Activated T-helper 17 cell treated with anti-CD3 and anti-CD28 coated beads, Interleukin-2, amount 50 U/mL, for 72 hours (primary cell): ENCODE measurements at regions not wholly inside any gene's neighbourhood (a gene's known extent, or its start where the extent isn't known, plus 50 kb on each side); places are given as distances from the start of the nearest gene placed in this dataset.

ENCODE experiments used
- ATAC-seq: fragments of 150-1000 bp; cut with Tn5 transposase; replicated peaks from 2 replicates; pipeline ENCODE4 v1.10.0; 2021; ENCODE audit warnings: mild to moderate bottlenecking, moderate library complexity
- H3K27ac Mint-ChIP-seq: one replicate; pipeline ENCODE4 v1.8.0; 2022; ENCODE audit warnings: mixed read lengths
- H3K27me3 Mint-ChIP-seq: one replicate; pipeline ENCODE4 v1.8.0; 2022; ENCODE audit warnings: mixed read lengths
- H3K36me3 Mint-ChIP-seq: one replicate; pipeline ENCODE4 v1.8.0; 2022; ENCODE audit warnings: low read depth, mild to moderate bottlenecking, mixed read lengths
- H3K4me1 Mint-ChIP-seq: one replicate; pipeline ENCODE4 v1.8.0; 2022; ENCODE audit warnings: mixed read lengths
- H3K4me3 Mint-ChIP-seq: one replicate; pipeline ENCODE4 v1.8.0; 2022; ENCODE audit warnings: mild to moderate bottlenecking, mixed read lengths
- H3K9me3 Mint-ChIP-seq: one replicate; pipeline ENCODE4 v1.8.0; 2022; ENCODE audit warnings: mixed read lengths

- ATAC-seq: no peak
- no peaks in the 10 kb centered on the region for H3K27me3 Mint-ChIP-seq
- no peaks in the 10 kb centered on the region for H3K36me3 Mint-ChIP-seq
- no peaks in the 10 kb centered on the region for H3K4me1 Mint-ChIP-seq
- no peak overlapping the region for H3K27ac Mint-ChIP-seq
- peaks cover 23% of the 10 kb centered on the region for H3K9me3 Mint-ChIP-seq
- H3K4me3 Mint-ChIP-seq: no peak overlapping the region
These were observed 1049.1 kb upstream of the GOT2 start for GRCh38 chr16:59783191-59783590.

GRCh38 chr16:59773330-59773729, 1039.2 kb upstream of the GOT2 start:
- ATAC-seq: no peak
- no peaks in the 10 kb centered on the region for H3K36me3 Mint-ChIP-seq
- no peaks in the 10 kb centered on the region for H3K9me3 Mint-ChIP-seq
- no peak overlapping the region for H3K27ac Mint-ChIP-seq
- H3K27me3 Mint-ChIP-seq: no peaks in the 10 kb centered on the region
- no peaks in the 10 kb centered on the region for H3K4me1 Mint-ChIP-seq
- no peak overlapping the region for H3K4me3 Mint-ChIP-seq

GRCh38 chr16:59759296-59759695, 1025.2 kb upstream of the GOT2 start:
- Mint-ChIP-seq H3K27ac (no peak overlapping the region), H3K9me3 (peaks cover 27% of the 10 kb centered on the region), H3K36me3 (no peaks in the 10 kb centered on the region), H3K4me3 (no peak overlapping the region), H3K4me1 (no peaks in the 10 kb centered on the region), H3K27me3 (no peaks in the 10 kb centered on the region)
- ATAC-seq: no peak

- Mint-ChIP-seq H3K4me3 (no peak overlapping the region), H3K27me3 (no peaks in the 10 kb centered on the region), H3K36me3 (no peaks in the 10 kb centered on the region), H3K9me3 (peaks cover 29% of the 10 kb centered on the region), H3K4me1 (no peaks in the 10 kb centered on the region), H3K27ac (no peak overlapping the region)
- no peak for ATAC-seq
These were observed 1024.7 kb upstream of the GOT2 start for GRCh38 chr16:59758848-59759247.

- Mint-ChIP-seq H3K4me1 (no peaks in the 10 kb centered on the region), H3K4me3 (no peak overlapping the region), H3K27me3 (no peaks in the 10 kb centered on the region), H3K27ac (no peak overlapping the region), H3K36me3 (no peaks in the 10 kb centered on the region), H3K9me3 (peaks cover 22% of the 10 kb centered on the region)
- no peak for ATAC-seq
These were observed 1020.7 kb upstream of the GOT2 start for GRCh38 chr16:59754854-59755253.

GRCh38 chr16:59749662-59750336, 1015.7 kb upstream of the GOT2 start:
- H3K36me3 Mint-ChIP-seq: no peaks in the 10 kb centered on the region
- no peaks in the 10 kb centered on the region for H3K4me1 Mint-ChIP-seq
- no peak overlapping the region for H3K27ac Mint-ChIP-seq
- H3K27me3 Mint-ChIP-seq: no peaks in the 10 kb centered on the region
- no peak overlapping the region for H3K4me3 Mint-ChIP-seq
- no peak for ATAC-seq
- H3K9me3 Mint-ChIP-seq: peaks cover 15% of the 10 kb centered on the region

GRCh38 chr16:59748531-59748930, 1014.4 kb upstream of the GOT2 start:
- no peaks in the 10 kb centered on the region for H3K27me3 Mint-ChIP-seq
- no peaks in the 10 kb centered on the region for H3K36me3 Mint-ChIP-seq
- no peak overlapping the region for H3K27ac Mint-ChIP-seq
- H3K9me3 Mint-ChIP-seq: peaks cover 13% of the 10 kb centered on the region
- ATAC-seq: no peak
- H3K4me1 Mint-ChIP-seq: no peaks in the 10 kb centered on the region
- no peak overlapping the region for H3K4me3 Mint-ChIP-seq

- ATAC-seq: no peak
- Mint-ChIP-seq H3K36me3 (no peaks in the 10 kb centered on the region), H3K9me3 (peaks cover 16% of the 10 kb centered on the region), H3K4me1 (no peaks in the 10 kb centered on the region), H3K27me3 (no peaks in the 10 kb centered on the region), H3K4me3 (no peak overlapping the region), H3K27ac (no peak overlapping the region)
These were observed 1009.4 kb upstream of the GOT2 start for GRCh38 chr16:59743504-59743903.

- no peak for ATAC-seq
- Mint-ChIP-seq H3K27ac (no peak overlapping the region), H3K9me3 (peaks cover 17% of the 10 kb centered on the region), H3K27me3 (no peaks in the 10 kb centered on the region), H3K4me1 (no peaks in the 10 kb centered on the region), H3K36me3 (no peaks in the 10 kb centered on the region), H3K4me3 (no peak overlapping the region)
These were observed 1006.7 kb upstream of the GOT2 start for GRCh38 chr16:59740858-59741257.

- H3K27me3 Mint-ChIP-seq: no peaks in the 10 kb centered on the region
- no peak overlapping the region for H3K27ac Mint-ChIP-seq
- H3K4me3 Mint-ChIP-seq: no peak overlapping the region
- H3K9me3 Mint-ChIP-seq: peaks cover 9% of the 10 kb centered on the region
- H3K36me3 Mint-ChIP-seq: no peaks in the 10 kb centered on the region
- H3K4me1 Mint-ChIP-seq: no peaks in the 10 kb centered on the region
- no peak for ATAC-seq
These were observed 1003.2 kb upstream of the GOT2 start for GRCh38 chr16:59737274-59737673.

GRCh38 chr16:59733321-59733720, 999.2 kb upstream of the GOT2 start:
- Mint-ChIP-seq H3K27ac (no peak overlapping the region), H3K9me3 (peaks cover 22% of the 10 kb centered on the region), H3K4me3 (no peak overlapping the region), H3K4me1 (no peaks in the 10 kb centered on the region), H3K36me3 (no peaks in the 10 kb centered on the region), H3K27me3 (no peaks in the 10 kb centered on the region)
- no peak for ATAC-seq

GRCh38 chr16:59729613-59730012, 995.5 kb upstream of the GOT2 start:
- H3K27ac Mint-ChIP-seq: no peak overlapping the region
- no peak for ATAC-seq
- no peak overlapping the region for H3K4me3 Mint-ChIP-seq
- no peaks in the 10 kb centered on the region for H3K27me3 Mint-ChIP-seq
- H3K4me1 Mint-ChIP-seq: no peaks in the 10 kb centered on the region
- H3K36me3 Mint-ChIP-seq: no peaks in the 10 kb centered on the region
- H3K9me3 Mint-ChIP-seq: peaks cover 26% of the 10 kb centered on the region

- Mint-ChIP-seq H3K4me3 (no peak overlapping the region), H3K9me3 (peaks cover 4% of the 10 kb centered on the region), H3K27ac (no peak overlapping the region), H3K36me3 (no peaks in the 10 kb centered on the region), H3K27me3 (no peaks in the 10 kb centered on the region), H3K4me1 (no peaks in the 10 kb centered on the region)
- ATAC-seq: no peak
These were observed 985.0 kb upstream of the GOT2 start for GRCh38 chr16:59719121-59719520.

- Mint-ChIP-seq H3K27ac (no peak overlapping the region), H3K27me3 (no peaks in the 10 kb centered on the region), H3K36me3 (no peaks in the 10 kb centered on the region), H3K9me3 (peaks cover 16% of the 10 kb centered on the region), H3K4me1 (no peaks in the 10 kb centered on the region), H3K4me3 (no peak overlapping the region)
- no peak for ATAC-seq
These were observed 973.5 kb upstream of the GOT2 start for GRCh38 chr16:59707436-59708226.
